ENCODE measurements at regions not wholly inside any gene's neighbourhood (a gene's known extent, or its start where the extent isn't known, plus 50 kb on each side); places are given as distances from the start of the nearest gene placed in this dataset.
"Not testable (repeated sequence)": the region's sequence is repeated elsewhere in the genome, so short reads cannot be mapped to it uniquely, and the experiment has no call there.

DNA sequence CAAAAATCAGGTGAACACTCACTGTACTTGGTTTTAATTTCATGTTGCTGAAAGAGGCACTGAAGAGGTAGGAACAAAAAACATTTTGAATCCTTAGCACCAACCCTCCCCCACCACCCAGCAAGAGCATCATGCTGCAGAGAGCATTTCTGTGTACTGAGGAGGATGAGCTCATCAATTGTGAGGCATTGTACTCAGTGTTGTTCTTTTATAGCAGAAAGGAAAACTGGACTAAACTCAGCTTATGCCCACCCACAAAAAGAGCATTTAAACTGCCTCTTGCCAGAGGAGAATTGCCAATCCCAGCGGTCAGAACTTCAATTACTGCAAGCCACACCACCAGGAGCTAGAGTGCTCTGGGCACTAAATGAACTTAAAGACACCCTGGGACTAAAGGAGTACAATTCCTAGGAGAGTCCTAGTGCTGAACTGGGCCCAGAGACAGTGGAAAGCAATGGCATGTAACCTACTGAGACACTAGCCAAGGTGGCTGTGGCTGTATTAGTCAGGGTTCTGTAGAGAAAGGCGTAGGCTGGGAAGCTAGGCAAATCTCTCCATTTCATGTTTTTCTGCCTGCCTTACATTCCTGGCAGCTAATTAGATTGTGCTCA, 280.7 kb upstream of the KLHL4 start:
- no peak for DNase-seq

DNA sequence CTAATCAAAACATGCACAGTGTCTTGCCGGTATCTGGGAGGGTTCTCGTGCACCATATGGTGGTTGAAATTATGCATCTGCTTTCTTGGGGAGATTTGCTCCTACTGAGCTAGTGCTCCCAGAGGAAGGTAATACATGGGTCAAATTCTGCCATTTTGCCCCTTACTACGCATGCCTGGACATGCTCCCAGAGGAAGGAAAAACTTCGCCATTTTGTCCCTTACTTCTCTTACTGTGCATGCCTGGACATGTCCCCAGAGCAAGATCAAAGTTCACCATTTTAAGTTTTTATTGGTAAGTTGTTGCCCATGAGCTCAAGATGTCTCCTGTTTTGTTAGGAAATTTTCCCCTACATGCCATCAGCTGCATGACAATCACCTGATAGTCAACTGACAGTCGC, 252.1 kb upstream of the KLHL4 start:
- DNase-seq = no peak

DNA sequence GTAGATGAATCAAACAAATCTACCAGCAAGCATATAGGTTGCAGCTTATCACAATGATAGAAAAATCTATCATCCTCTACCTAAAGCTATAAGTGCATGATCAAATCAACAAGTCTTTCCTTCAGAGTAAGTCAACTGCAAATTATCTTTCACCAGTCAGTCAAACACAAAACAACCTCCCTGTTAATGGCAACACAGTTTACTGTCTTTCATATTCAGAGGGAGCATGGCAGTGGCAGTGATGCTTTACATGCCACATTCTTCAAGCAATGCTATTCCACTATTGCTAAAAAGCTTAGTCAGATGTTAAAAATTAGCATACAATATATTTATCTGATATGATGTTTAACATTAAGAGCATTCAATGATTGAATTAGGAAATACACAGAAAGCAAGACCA, 245.1 kb upstream of the KLHL4 start:
- DNase-seq = no peak

DNA sequence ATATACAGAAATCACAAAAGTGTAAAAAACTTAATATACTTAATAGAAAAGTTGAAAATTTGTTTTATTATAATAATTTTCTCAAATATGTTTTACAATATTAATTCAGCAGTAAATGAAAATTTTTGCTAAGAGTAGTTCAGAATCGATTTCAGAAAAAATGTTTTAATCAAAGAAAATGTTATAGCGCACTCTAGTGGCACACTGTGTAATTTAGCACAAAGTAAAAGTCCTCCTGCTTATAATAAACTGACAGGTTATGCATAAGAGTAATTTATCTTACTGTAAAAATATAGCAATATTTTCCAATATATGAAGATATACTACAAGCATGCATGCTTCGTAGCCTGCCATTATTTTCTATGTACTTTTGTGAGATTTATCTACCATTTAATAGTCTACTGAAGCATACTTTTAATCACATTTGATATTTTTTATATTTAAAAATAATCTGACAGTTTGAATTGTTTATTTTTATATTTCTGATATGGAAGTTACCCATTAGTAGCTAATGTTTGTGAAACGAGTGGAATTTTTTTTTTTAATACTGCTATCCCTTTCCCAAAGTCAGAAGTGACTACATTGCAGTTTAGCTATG, 217.9 kb upstream of the KLHL4 start:
- no peak for DNase-seq

DNA sequence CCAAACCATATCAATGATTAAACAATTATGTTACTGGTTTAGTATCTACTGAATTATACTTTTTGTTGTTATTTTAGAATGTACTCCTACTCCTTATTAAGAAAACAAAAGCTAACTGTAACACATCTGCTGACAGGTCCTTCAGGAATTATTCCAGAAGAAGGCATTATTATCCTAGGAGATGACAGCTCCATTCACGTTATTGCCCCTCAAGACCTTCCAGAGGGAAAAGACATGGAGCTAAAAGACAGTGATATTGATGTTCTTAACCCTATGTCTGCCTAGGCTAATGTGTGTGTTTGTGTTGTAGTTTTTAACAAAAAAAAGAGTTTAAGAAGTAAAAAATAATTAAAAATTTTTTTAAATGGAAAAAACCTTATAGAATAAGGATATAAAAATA, 206.8 kb upstream of the KLHL4 start:
- DNase-seq = no peak

DNA sequence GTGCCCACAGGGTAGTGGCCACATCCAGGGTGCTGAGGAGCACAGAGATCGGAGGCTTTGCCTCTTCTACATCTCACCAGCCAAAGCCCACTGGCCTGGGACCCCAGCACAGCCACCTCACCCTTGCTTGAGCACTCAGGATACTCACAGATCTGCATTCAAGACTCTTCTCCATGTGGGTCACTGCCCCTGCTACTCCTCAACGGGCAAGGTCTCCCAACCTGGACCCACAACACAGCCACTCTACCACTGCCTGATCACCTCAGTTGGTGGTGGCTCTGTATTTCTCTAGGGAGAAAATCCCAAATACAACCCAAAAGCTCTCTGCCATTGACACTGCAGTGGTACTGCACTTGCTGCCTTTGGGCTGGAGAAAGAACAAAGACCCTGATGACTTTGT, 190.3 kb upstream of the KLHL4 start:
- DNase-seq = no peak

DNA sequence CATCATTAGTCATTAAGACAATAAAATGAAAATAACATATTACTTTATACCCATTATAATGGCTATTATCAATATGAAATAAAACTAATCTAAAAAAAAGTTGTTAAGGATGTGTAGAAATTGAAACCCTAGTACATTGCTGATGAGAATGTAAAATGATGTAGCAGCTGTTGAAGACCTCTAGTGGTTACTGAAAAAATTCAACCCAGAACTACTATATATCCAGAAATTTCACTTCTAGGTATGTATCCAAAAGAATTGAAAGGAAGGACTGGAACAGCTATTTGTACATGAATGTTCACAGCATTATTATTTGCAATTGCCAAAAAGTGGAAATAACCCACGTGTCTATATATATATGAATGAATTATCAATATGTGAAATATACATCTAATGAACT, 180.3 kb upstream of the KLHL4 start:
- DNase-seq = no peak

DNA sequence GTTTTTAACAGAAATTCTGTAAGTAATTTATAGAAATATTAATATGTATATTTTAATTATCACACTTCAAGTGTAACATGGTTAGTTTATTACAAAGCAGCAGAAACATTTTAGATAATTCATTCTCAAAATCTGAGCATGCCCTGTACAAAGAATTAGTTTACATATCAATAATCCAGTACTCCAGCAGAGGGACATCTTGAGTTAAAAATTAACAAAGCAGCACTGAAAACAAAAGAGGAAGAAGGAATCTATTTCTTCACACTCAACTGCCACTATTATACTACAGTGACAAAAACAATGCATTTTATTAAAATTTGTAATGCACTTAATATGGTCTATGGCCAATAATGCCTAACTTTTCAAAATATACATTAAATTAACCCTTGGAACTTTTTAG, 179.1 kb upstream of the KLHL4 start:
- DNase-seq = no peak

DNA sequence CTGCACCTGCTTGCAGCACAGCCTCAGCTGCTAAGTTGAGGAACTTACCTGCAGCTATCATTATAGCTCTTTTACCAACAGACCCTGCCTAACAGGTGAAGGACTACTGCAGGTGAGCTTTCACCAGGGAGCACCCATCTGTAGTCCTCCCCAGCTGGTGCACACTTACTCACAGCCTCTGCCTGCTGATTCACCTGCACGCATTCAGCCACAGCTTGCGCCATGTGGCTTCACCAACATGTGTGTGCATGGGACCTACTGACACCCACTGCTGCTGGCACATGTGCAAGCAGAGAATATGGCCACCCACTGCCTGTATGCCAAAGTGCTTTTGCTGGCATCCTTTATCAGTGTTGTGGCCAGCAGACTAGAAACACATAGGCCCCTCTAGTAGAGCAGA, 146.7 kb upstream of the KLHL4 start:
- DNase-seq = no peak

DNA sequence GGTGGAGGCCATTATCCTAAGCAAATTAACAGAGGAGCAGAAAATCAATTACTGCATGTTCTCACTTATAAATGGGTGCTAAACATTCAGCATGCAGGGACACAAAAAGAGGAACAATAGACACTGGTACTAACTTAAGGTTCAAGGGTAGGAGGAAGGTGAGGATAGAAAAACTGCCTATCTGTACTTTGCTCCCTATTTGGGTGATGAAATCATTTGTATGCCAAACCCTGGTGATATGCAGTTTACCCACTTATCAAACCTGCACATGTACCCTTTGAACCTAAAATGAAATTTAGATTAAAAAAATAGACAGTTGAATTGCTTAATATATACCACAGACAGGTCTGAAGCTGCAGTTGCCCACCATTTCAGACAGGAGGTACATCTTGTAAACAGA, 143.3 kb upstream of the KLHL4 start:
- DNase-seq = no peak

DNA sequence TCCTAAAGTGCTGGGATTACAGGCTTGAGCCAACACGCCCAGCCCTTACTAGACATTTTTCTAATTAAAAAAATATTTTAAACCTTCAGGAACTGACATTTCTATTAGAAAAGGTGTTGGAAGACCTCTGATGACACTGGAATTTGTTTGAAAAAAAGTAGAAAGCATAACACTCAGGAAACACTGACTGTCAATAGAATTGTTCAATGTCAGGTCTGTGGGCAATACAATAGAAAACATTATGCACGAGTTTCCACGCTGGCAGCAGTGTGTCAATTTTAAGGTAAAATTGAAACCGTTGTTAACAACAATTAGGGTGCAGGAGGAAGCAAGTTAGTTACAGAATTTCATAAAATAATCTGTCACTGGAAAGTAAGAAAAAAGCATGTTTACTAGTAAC, 140.7 kb upstream of the KLHL4 start:
- DNase-seq = no peak

DNA sequence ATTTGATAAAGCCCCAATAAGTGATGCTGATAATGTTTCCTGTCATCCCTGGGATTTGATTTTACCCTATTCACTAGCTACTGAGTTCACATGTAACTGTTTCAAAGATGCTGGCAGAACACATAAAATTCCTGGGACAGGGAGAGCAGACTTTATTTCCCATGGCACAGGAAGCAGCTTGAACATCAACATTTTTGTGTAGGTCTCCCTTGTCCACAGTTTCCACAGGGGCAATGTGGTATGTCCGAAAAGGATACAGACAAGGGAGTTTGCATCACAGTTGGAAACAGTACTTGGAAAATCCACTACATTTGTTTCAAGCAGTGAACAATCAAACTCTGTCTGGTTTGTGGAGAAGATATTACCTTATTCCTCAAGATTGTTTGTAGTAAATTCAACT, 129.2 kb upstream of the KLHL4 start:
- DNase-seq = no peak

DNA sequence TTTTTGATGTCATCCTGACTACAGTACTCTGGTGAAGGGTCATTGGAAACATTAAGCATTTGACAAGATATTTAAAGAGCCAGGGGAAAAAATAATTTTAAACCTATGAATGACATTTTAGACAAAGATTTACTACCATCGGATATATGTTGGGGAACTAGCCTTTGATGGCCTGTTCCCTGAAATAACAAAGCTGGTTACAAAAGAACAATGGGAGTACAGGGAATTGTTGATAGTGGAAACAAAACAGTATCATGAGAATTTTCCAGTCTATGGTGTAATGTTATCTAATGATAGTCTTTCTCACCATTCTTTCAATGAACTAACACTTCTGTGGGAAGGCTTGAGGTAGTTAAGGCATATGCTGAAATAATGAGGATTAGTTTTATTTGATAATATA, 125.9 kb upstream of the KLHL4 start:
- no peak for DNase-seq

DNA sequence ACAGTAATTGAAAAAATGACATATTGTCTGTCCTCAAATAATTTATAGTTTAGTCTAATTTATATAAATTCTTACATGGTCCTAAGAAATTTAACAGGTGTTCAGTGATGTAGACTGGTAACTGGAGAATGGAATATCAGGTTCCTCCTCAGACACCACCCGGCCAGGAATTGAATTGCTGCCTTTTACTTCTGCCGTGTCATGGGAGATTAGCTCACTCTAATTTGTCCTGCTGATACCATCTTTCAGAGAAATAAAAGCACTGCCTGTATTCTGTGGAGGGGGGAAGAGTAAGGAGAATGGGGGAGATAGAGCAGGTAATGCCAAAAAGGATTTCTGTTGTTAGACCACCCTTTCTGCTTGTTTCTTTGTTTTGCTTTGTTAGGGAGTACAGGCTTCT, 125.2 kb upstream of the KLHL4 start:
- no peak for DNase-seq

DNA sequence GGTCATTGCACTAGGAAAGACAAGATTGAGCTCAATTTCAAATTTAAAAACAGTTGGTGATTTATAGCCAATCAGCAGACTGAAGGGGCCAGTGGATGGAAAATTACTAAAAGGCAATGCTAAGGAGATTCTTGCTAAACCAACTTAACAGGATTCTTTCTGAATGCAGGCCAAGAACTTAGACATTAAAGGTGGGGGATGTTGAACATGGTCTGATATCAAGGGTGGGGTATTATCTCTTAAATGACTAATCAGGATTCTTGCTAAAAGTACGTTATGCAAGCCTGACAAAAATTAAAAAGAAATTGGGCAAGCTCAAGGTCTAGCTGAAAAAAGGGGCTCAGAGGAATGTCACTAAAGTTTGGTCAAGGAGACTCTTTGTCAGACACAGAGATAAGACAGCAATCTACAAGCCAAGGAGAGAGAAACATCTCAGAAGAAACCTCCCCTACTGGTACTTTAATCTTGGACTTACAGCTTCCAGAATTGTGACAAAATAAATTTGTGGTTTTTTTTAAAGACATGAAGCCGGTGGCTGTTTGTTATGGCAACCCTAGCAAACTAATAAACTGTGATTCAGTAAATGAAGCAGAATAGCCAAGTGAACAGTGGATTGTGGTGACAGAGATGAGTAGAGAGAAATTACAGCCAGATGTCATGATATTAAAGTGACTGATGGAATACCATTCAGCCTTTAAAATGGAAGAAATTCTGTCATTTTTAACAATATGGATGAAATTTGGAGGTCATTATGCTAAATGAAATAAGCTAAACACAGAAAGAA, 120.3 kb upstream of the KLHL4 start:
- no peak for DNase-seq

DNA sequence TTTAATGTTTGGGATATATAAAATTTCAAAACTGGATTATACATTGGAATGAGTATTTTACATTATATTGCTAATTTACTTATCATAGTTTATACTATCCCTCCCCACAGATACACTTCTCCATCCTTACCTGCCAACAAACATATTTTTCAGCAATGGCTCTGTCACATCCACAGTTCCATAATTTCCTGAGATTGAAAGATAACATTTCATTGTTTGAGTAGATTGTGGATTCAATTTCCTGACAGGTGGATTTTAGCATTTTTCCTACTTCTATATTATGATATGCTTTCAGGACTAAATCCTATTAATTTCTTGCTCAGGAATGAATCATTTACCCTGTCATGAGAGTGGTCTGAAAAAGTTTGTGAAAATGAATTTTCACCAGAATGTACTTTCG, 115.3 kb upstream of the KLHL4 start:
- DNase-seq = no peak

DNA sequence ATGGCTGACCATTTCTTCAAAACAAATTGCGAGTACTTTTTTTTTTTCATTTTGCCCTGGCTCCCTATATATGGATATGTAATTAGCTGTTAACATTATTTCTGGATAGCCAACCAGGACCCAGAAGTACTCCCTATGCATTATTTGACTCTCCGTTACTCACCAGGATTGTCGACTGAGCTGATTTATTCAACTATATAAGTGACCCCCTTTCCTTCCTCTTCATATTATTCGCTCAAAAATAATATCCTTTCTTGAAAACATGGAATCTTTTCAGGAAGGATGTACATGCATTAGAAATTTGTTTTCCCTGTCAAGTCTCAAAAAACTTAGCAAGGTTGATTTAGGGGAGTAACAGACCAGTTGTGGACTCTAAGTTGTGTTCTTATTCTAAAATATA, 114.1 kb upstream of the KLHL4 start:
- no peak for DNase-seq

DNA sequence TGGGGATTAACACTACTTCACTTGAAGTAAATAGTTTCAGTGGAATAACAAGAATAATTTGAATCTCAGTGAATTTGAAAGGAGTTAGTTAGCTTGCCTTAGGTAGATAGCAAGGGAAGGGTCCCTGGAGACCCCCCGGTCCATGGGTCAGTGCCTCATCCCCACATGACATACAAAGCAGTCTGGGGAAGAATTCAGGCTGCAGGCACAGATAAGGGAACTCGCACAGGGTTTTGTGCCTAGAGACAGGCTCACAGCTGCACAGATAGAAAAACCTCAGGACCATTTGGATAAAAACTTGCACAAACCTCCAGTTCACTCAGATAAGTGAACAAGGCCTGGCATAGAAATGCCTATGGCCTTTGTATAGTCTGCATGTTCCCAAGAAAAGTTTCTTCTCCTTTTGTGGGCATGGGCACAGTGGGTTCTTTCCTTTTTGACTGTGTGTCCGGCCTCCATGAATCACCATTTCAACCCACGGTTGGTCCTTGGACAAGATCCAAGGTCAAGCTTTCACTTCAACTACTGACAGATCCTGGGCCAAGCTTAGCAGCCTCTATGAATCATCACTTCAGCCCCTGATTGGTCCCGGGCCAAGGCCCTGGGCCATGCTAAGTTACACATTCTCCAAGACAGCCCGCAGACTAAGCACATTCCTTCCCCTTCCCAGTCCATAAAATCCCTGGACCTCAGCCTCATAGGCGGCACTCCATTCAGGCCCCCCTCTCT, 108.3 kb upstream of the KLHL4 start:
- DNase-seq = peak; percentile 76

DNA sequence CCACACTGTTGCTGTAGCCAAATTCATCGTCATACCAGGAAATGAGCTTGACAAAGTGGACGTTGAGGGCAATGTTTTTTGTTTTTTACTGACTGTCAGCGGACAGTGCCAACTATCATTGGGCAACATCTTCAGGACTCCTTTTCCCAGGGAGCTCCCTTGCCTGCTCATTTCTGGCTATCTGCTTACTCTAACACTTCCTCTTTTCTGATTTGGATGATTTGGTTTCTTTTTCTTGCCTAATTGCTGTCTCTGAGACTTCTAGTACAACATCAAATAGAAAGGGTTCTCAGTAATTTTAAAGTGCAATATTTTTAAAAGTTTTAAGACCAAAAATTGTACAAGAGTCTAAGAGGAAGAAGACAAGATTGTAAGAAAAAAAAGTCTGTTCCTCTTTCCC, 92.0 kb upstream of the KLHL4 start:
- DNase-seq = no peak

DNA sequence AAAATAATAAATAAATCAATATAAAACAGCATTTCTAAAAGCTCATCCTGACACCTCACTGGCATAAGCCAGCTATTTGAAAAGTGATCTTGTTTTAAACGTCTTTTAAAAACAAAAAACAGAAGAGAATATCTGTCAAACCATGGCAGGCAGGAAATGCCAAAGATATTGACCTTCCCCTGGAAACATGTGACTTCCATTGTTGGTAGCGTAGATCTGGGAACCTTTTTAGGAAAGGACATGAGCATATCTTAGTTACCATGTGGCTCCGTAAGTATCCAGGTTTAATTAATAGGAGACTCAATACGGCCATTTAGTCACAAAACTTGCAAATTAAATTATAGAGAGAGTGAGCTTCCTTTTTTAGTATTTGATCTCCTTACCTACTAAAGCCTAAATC, 83.0 kb upstream of the KLHL4 start:
- DNase-seq = no peak

DNA sequence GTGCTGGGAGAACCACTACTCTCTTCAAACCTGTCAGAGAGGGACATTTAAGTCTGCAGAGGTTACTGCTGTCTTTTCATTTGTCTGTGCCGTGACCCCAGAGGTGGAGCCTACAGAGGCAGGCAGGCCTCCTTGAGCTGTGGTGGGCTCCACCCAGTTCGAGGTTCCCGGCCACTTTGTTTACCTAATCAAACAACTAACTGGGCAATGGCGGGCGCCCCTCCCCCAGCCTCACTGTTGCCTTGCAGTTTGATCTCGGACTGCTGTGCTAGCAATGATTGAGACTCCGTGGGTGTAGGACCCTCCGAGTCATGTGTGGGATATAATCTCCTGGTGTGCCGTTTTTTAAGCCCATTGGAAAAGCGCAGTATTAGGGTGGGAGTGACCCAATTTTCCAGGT, 69.0 kb upstream of the KLHL4 start:
- not testable (repeated sequence) for DNase-seq

DNA sequence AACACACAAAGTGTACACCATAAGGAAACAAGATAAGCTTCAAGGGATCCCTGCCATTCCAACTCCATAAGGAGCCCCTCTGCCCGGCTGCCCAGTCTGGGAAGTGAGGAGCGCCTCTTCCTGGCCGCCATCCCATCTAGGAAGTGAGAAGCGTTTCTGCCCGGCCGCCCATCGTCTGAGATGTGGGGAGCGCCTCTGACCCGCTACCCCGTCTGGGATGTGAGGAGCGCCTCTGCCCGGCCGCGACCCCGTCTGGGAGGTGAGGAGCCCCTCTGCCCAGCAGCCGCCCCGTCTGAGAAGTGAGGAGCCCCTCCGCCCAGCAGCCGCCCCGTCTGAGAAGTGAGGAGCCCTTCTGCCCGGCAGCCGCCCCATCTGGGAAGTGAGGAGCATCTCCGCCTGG, 51.8 kb upstream of the KLHL4 start:
- not testable (repeated sequence) for DNase-seq

All from left hindlimb (tissue), 1 donor.